GM18511 (cell line): ENCODE measurements at regions not wholly inside any gene's neighbourhood (a gene's known extent, or its start where the extent isn't known, plus 50 kb on each side); places are given as distances from the start of the nearest gene placed in this dataset.
"Not testable (repeated sequence)": the region's sequence is repeated elsewhere in the genome, so short reads cannot be mapped to it uniquely, and the experiment has no call there.

Experiments
- ATAC-seq: cut with Tn5 transposase; IDR thresholded peaks from one replicate; pipeline ENCODE4 v1.9.1; 2021; ENCODE audit warnings: mild to moderate bottlenecking, moderate library complexity; ENCODE audit not compliant: unreplicated experiment

DNA sequence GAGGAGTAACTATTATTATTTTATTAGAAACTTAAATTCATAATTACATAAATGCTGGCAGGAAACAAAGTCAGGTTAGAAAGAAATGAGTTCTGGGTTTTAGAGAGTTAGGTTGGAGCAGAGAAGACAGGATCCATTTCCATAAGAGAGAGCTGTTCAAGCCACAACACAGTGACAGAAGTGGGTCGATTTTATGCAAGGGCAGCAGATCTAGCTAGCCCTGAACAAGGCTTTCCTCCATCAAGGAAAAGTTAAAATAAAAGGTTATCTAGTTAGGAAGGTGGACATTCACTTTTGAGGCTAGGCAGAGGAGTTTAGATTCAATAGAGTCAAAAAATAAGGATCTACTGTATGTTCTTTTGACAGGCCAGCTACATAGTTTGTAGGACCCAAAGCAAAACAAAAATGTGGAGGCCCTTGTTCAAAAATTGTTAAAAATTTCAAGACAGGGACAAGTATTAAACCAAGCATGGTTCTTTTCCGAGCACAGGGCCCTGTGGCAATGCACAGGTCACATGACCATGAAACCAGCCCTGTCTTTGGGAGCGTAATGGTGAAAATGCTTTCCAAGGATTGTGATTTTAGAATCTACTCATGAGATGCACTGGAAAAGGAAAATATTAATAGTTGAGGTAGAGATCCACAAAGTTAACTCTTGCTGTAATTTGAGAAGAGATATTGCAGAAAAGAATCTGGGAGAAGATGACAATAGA, 91.2 kb upstream of the CREB1 start:
- ATAC-seq, result no peak

GRCh38 chr2:207439881-207440280, 89.9 kb upstream of the CREB1 start:
- ATAC-seq, result not testable (repeated sequence)

- no peak for ATAC-seq
These were observed 85.0 kb upstream of the CREB1 start for GRCh38 chr2:207444756-207445155.

DNA sequence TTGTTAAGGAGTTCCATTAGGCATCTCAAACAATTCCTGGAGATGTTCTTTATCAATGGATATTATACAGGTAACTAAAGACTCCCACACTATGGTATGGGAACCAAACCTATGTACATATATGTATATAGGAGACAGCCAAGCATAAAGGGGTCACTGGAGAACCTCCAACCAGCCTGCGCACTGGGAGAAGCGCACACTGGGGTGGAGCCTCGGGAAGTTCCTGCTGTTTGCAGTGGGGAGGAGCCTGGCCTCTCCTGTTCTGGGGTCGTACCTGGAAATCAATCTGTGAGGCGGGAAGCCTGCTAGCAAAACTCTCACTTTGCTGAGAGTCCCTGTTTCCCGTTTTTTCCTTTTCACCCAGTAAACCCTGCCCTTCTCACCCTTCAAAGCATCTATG, 83.1 kb upstream of the CREB1 start:
- ATAC-seq, result no peak

GRCh38 chr2:207448006-207448405, 81.8 kb upstream of the CREB1 start:
- no peak for ATAC-seq

DNA sequence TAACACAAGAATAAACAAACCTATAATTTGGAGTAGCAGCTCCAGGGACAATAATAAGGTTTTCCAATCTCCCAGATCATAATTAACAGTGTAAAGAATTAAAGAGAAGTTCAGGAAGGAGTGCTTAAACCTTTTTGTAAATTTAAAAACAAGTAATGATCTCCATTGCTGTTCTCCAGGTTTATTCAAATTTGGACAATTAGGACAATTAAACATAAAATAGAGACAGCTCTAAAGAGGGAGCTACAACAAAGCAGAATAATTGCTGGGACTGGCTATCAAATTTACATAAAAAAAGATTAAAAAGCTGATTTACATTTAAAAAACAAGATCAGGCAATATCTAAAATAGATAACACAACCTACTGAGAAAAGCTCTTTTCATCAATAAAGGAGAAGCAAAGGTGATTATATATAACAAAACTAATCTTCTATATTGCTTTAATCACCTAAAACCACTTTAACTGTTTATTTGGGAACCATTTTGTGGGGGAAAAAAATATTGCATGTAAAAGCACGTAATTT, 80.1 kb upstream of the CREB1 start:
- no peak for ATAC-seq

DNA sequence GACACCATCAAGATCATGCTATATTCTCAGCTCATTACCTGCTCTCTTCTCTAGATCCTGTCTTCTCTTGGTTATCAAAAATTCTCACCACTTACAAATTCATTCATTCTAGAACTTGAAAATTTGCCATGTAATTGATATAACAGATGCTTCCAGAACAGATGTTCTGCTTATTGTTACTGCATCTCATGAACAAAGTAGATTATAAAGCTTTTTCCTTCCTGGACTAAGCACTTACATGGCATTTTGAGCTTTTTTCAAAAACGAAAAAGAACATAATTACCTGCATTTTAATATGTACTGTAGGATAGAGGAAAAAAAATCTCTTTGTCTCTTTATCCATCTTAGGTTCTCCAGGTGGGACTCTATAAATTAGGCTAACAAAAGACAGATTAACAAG, 79.6 kb upstream of the CREB1 start:
- no peak for ATAC-seq

DNA sequence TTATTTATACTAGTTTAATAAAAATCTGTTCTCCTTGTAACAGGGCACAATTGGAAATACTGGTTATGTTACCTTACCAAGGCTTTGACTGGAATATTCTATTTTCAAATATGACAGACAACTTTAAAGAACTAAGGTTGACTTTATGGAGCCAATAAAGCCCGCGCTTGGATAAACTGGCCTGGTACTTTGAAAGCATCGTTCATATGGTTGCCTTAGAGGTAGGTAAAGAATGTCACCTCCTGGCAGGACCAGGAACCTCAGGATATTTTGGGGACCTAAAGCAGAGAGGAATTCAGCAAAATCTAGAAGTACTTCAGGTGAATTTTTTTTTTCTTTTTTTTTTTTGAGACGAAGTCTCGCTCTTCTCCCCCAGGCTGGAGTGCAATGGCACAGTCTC, 71.2 kb upstream of the CREB1 start:
- ATAC-seq, result no peak

GRCh38 chr2:207459990-207460757, 69.6 kb upstream of the CREB1 start:
- peak; percentile 95 for ATAC-seq

DNA sequence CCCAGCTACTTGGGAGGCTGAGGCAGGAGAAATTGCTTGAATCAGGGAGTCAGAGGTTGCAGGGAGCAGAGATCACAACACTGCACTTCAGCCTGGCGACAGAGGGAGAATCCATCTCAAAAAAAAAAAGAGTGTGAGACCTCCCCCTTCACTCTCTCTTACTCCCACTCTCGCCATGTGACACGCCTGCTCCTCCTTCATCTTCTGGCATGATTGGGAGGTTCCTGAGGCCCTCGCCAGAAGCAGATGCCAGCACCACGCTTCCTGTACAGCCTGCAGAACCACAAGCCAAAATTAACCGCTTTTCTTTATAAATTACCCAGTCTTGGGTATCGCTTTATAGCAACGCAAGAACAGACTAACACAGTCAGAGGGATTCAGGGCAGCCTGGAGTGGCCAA, 66.3 kb upstream of the CREB1 start:
- no peak for ATAC-seq

DNA sequence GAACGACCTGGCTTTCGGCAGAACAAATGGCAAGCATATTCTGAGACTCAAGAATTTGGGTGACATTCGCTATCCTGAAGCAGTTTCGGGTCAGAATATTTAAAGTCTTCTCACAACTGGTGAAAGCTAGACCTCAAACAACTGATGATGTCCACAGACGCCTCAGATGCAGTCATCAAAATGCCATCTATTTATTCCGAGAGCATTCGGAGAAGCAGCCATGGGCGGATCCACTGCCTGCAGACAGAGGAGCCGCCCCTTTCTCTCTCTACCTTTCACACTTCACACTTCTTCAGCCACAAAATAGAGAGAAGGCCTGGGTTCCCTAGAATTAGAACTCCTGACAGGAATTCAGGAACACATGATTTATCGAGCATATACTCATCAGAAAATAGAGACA, 65.8 kb upstream of the CREB1 start:
- ATAC-seq, result no peak

DNA sequence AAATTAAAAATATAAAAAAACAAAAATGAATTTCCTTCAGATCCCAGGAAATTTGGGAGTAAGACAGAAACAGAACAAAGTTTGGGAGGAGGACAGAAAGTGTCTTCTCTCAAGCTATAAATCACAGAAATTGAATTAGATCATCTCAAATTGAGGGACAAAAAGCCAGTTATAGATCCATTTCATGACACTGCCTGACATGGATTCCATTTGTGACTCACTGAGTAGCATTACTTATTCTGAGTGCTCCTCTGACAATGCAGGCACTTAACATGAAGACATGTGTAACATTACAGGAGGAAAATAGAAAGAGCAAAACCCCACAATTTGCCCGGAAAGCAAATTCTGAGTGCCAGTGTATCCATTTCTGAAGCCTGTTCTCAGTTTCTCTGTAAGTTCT, 63.9 kb upstream of the CREB1 start:
- no peak for ATAC-seq

DNA sequence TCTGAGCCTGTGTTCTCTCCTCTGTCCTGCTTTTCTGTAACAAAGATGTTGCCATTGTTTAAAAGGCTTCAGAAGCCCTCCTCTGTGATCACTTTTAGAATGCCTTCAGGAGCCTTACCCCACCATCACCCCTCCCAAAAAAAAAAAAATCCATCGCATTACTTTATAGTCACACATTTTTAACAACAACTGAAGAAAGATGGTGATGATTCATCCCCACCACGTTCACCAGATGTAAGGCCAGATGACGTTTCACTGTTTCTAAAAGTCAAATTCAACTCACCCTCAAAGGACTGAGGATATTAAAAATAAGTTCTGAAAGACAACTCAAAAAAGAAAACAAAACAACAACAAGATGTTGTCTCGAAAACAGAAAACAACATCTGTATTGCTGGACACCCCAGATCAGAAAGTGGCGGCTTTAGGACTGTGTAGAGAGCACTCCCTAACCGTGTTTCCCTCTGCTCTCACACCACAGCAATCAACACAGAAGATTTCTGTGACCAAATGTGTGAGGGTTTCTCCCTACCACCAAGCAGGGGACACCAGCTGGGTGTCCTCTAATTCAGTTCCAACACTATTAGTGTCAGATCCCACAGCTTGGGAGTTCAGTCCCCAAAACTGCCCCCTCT, 61.9 kb upstream of the CREB1 start:
- peak; percentile 66 for ATAC-seq

- ATAC-seq, result no peak
These were observed 61.3 kb upstream of the CREB1 start for GRCh38 chr2:207468488-207468887.

DNA sequence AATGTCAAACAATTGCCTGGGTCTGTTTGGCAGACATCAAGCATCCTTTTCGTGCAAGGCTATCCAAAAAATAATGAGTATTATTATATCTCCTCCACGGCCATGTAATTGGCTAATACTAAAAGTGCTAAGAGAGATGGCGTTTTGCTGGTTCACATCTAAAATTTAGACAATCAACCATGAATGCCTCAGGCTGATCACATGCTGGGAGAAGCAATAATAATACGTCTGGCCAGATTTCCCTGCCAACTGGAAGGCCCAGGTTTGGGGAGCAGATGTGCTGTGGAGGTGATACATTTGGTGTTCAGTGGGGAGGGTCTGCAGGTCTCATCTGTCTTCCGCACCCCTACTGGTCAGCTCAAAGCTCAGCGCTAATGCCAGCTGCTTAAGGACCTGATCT, 60.3 kb upstream of the CREB1 start:
- ATAC-seq, result no peak

GRCh38 chr2:207469943-207470729, 59.6 kb upstream of the CREB1 start:
- ATAC-seq, result no peak

GRCh38 chr2:207471261-207471660, 58.5 kb upstream of the CREB1 start:
- ATAC-seq, result no peak

DNA sequence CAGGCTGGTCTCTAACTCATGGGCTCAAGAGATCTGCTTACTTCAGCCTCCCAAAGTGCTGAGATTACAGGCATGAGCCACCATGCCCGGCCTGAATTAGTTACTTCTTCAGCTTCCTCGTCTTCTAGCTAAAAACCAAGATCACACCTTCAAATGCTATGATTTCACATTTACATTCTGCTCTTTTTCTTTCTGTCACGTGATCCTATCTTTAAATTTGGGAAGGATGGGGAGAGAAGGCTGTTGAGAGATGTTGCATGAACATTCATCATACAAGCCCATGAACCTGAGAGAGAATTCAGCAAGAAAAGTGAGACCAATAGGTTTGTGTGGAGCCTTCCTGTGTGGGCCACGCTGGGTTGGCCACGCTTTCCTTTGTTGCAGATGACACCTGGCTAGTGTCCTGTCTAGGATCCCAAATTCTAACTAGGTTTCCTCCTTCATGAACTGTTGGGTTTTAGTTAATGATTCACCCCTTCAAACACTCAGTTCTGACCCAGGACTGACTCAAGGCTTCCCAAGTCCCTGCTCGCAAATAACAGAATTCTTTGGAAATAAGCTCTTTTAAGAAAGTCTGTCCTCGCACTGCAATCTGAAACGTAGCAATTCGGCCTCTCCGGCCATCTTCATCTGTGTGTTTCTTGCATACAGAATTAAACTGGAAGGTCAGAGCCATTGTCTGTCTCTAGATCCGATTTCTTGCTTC, 57.3 kb upstream of the CREB1 start:
- no peak for ATAC-seq

DNA sequence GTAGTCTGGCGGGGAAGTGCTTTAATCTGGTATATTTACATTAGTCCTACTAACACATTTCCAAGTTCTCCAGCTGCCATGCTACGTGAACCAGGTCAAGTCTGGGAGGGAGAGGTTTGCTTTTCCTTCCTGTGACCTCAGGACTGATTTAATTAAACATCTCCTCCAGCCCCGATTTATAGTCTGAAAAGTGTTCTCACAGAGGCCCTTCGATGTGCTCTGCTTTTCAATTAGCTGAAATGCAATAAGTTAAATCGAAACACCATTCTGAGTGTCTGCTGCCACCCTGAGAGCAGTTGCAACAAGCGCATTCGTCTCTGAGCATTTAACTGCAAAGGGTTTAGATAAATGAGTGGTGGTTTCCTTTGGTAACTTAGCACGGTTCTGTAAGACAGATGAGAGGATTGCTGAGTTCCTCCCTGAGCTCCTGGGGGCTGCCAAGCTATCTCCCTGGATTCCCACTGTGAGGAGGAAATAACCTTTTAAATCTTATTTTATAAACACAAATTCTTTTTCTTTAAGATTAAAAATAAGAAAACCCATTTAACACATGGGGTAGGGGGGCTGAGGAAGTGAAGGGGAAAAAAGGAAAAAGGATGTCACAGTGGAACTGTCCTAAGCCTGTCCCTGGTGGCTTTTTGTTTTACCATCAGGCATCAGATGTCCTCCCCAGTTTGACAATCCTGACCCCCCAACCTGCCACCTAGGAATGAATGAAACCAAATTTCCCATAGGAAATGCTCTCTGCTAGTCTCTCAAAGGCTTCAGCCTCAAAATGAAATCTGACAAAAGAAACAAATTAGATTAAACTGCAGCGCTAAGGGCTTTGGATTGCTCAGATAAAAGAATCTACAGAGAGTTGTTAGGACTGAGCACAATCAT, 56.5 kb upstream of the CREB1 start:
- ATAC-seq, result peak; percentile 68

DNA sequence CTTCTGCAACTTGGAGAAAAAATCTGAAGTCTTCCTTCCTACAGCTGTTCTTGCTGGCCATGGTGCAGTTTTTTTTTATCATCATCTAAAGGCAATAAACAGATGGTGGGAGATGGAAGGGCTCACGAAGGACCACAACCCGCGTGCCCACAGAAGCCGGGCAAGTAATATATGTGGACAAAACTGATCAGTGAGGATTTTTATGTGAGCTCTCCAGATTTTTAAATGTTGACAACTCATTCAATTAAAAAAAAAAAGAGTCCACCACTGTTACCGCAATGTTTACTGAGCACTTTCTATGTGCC, 55.9 kb upstream of the CREB1 start:
- no peak for ATAC-seq
